Common myeloid progenitor, CD34-positive (primary cell): ENCODE measurements at regions not wholly inside any gene's neighbourhood (a gene's known extent, or its start where the extent isn't known, plus 50 kb on each side); places are given as distances from the start of the nearest gene placed in this dataset.

Source experiments
- CTCF ChIA-PET: fragments of 350-600 bp; sonication (Branson Sonifier 250); formaldehyde crosslinking; loops from one replicate; lab custom pipeline; 2021; ENCODE audit warnings: antibody characterized with exemption; lab: Charles Lee
- POLR2A ChIA-PET: fragments of 350-600 bp; sonication (Branson Sonifier 250); formaldehyde crosslinking; loops from one replicate; lab custom pipeline; 2021; ENCODE audit warnings: antibody characterized with exemption; lab: Charles Lee
- DNase-seq, 3 donors: peaks; one replicate each; pipeline versions ENCODE4 v3.0.0 to v3.0.0-alpha.2; 2013
- H3K27ac ChIP-seq, 2 experiments: 1 replicate in 1 of 2; 2 replicates in 1 of 2; pipeline ENCODE4 v1.7.0; 2013; ENCODE audit warnings: inconsistent platforms in 2 of 2, low read length in 2 of 2, mild to moderate bottlenecking in 2 of 2, low read depth in 1 of 2, moderate library complexity in 1 of 2; ENCODE audit not compliant: severe bottlenecking in 2 of 2, insufficient read depth in 1 of 2, poor library complexity in 1 of 2
- H3K27me3 ChIP-seq, 5 experiments: replicated peaks in 2 of 5; 1 replicate in 3 of 5; 2 replicates in 2 of 5; pipeline versions ENCODE4 v1.6.1 to v1.7.0; 2013; ENCODE audit warnings: low read length in 4 of 5, mild to moderate bottlenecking in 2 of 5, moderate library complexity in 2 of 5, inconsistent platforms in 1 of 5; ENCODE audit not compliant: insufficient read depth in 5 of 5, control insufficient read depth in 4 of 5
- H3K36me3 ChIP-seq, 4 experiments: 1 replicate in 2 of 4; 2 replicates in 2 of 4; pipeline versions ENCODE4 v1.6.1 to v1.7.0; 2013; ENCODE audit warnings: low read length in 3 of 4, control low read depth in 1 of 4, mild to moderate bottlenecking in 1 of 4; ENCODE audit not compliant: control insufficient read depth in 4 of 4, insufficient read depth in 4 of 4
- H3K4me1 ChIP-seq, 4 experiments: 1 replicate in 3 of 4; 2 replicates in 1 of 4; pipeline versions ENCODE4 v1.6.1 to v1.7.1; 2013; ENCODE audit warnings: low read length in 3 of 4, mild to moderate bottlenecking in 3 of 4, control low read depth in 1 of 4, inconsistent platforms in 1 of 4, moderate library complexity in 1 of 4; ENCODE audit not compliant: control insufficient read depth in 4 of 4, insufficient read depth in 4 of 4; ENCODE audit errors: control extremely low read depth in 1 of 4
- H3K4me3 ChIP-seq, 7 experiments: 1 replicate in 4 of 7; 2 replicates in 3 of 7; pipeline versions ENCODE4 v1.5.1 to v1.7.0; 2013; ENCODE audit warnings: mild to moderate bottlenecking in 7 of 7, low read length in 6 of 7, moderate library complexity in 6 of 7, inconsistent platforms in 2 of 7, low read depth in 2 of 7, control low read depth in 1 of 7; ENCODE audit not compliant: insufficient read depth in 4 of 7, control insufficient read depth in 1 of 7; ENCODE audit errors: extremely low read depth in 1 of 7
- H3K9me3 ChIP-seq, 5 experiments: 1 replicate in 4 of 5; 2 replicates in 1 of 5; pipeline versions ENCODE4 v1.6.1 to v1.7.1; 2013; ENCODE audit warnings: low read length in 4 of 5, mild to moderate bottlenecking in 2 of 5, inconsistent platforms in 1 of 5, low read depth in 1 of 5, moderate library complexity in 1 of 5; ENCODE audit not compliant: control insufficient read depth in 4 of 5, insufficient read depth in 2 of 5; ENCODE audit errors: control extremely low read depth in 1 of 5
- WGBS: methylation state at CpG from one replicate; pipeline ENCODE4 v1.1.5; 2013; ENCODE audit not compliant: insufficient coverage; 5-methylcytosine and 5-hydroxymethylcytosine counted together

DNA sequence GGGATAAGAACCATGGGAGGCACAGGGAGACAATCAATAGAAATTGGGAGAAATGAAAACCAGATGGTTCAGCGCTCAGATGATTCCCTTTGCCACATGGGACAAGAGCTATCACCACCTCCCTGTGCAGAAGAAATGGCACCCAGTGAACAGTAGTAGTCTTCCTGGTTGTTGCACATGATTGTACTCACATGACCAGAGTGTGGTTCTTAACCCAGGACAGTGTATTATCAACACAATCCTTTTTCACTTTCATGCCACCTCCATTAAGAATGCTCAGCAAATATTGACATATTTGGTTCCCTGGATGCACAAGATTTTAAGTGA, 149.0 kb upstream of the SH3BP4 start:
- no peak overlapping the region for H3K4me3 ChIP-seq
- 100% methylated on average over 1 of the region's 1 CpG for WGBS
- no peak overlapping the region for H3K27ac ChIP-seq
- DNase-seq, result no peak
- H3K27me3 ChIP-seq, result no peaks in the 10 kb centered on the region
- ChIA-PET POLR2A (no interaction called here), CTCF (no interaction called here)
- H3K9me3 ChIP-seq, result peaks cover 0 to 12% (median 8%) of the 10 kb centered on the region in 5 experiments
- H3K36me3 ChIP-seq, result no peaks in the 10 kb centered on the region
- H3K4me1 ChIP-seq, result peaks cover 0 to 3% (median 0%) of the 10 kb centered on the region in 4 experiments

DNA sequence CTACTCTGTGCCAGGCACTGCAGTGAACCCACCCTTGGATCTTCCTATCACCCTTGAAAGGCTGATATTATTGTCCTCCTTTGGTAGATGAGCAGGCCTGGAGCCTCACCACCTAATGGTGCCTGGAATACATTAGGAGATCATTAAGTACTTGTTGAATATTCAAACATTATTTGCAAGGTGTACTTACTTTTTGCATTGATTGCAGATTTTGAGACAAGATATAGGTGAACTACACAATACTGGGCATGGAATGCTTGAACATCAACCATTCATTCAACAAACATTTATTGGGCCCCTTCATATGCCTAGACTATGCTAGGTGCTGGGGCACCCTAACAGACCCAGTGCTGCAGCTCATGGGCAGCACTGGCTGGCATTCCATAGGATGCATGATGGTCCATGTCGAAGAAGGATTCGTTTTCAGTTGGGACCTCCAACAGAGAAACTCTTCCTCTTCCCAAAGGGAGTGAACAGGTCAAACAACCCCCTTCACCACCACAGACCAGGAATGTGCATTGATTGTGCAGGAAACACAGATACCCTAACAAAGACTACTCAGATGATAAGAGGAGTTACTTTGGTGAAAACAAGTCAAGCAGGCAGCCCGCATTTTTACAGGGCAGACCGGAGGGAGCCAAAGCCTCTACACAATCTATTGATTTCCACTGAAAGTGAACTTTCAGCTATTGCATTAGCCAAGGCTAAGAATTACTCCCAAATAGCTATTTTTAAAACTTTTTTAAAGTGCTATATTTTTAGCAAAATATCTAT, 149.6 kb upstream of the SH3BP4 start:
- no peak overlapping the region for H3K27ac ChIP-seq
- H3K4me1 ChIP-seq, result peaks cover 0 to 3% (median 0%) of the 10 kb centered on the region in 4 experiments
- no peak overlapping the region for H3K4me3 ChIP-seq
- POLR2A ChIA-PET, result no interaction called here
- CTCF ChIA-PET, result no interaction called here
- H3K36me3 ChIP-seq, result no peaks in the 10 kb centered on the region
- DNase-seq, result no peak
- H3K9me3 ChIP-seq, result peaks cover 0 to 11% (median 6%) of the 10 kb centered on the region in 5 experiments
- H3K27me3 ChIP-seq, result no peaks in the 10 kb centered on the region
- 100% methylated on average over 2 of the region's 4 CpGs for WGBS

DNA sequence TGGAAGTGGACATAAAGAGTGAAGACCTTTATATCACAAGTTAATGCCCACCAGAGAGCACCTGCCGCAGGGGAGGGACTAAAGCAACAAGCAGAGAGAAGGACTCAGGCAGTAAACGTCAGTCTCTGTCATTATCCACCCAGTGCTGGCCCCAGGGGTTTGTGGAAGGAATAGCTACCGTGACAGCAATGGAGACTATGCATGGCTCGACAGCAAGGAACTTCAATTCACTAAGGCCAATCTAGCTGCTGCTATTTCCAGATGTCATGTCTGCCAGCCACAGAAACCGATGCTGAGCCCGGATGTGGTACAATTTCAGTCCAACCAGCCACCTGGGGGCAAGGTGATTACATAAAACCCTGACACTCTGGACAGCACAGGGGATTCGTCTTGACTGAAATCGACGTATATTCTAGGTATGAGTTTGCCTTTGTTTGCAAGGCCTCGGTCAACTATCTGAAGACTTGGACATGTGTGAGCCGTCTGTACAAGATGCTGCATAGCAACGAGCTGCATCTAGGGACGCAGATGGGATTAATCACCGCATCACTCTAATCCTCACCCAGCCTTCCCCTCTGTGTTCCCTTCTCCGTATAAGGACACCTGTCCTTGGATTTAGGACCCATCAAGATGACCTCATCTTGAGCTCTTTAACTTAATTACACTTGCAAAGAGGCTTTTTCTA, 154.1 kb upstream of the SH3BP4 start:
- ChIA-PET POLR2A (no interaction called here), CTCF (no interaction called here)
- WGBS, result 92% methylated on average over 14 of the region's 15 CpGs
- no peak for DNase-seq
- Histone ChIP-seq H3K27me3 (no peaks in the 10 kb centered on the region), H3K4me3 (no peak overlapping the region), H3K27ac (no peak overlapping the region), H3K36me3 (no peaks in the 10 kb centered on the region), H3K4me1 (peaks cover 0 to 3% (median 0%) of the 10 kb centered on the region in 4 experiments), H3K9me3 (no peaks in the 10 kb centered on the region)

DNA sequence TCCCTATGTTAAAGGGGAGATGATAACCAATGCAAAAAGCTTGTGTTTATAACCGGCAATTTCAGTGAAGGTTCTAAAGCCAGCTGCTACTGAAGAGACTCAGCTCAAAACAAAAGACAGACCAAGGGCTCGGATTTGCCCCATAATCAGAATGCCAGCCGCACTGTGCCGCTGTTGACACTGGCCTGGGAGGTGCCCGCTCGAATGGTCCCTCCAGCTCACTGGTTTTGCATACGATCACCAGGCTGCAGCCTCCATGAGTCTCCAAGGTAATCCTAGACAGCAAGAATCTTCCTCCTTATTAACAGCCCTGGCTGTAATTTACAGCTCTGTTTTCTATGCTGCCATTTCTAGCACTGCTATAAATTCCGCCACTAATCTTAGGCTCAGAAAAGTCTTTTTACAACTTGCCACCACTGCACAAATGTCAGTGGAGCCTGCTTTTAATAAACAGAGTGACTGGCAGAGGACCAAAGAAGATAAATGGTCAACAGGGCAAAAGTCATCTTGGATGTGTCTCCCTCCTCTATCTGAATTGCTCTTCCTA, 155.7 kb upstream of the SH3BP4 start:
- no peak for DNase-seq
- no peaks in the 10 kb centered on the region for H3K27me3 ChIP-seq
- WGBS, result 90% methylated on average over 8 of the region's 8 CpGs
- H3K4me3 ChIP-seq, result no peak overlapping the region
- no peak overlapping the region for H3K27ac ChIP-seq
- H3K4me1 ChIP-seq, result peaks cover 0 to 3% (median 0%) of the 10 kb centered on the region in 4 experiments
- H3K36me3 ChIP-seq, result no peaks in the 10 kb centered on the region
- H3K9me3 ChIP-seq, result no peaks in the 10 kb centered on the region
- CTCF ChIA-PET, result no interaction called here
- POLR2A ChIA-PET, result no interaction called here

DNA sequence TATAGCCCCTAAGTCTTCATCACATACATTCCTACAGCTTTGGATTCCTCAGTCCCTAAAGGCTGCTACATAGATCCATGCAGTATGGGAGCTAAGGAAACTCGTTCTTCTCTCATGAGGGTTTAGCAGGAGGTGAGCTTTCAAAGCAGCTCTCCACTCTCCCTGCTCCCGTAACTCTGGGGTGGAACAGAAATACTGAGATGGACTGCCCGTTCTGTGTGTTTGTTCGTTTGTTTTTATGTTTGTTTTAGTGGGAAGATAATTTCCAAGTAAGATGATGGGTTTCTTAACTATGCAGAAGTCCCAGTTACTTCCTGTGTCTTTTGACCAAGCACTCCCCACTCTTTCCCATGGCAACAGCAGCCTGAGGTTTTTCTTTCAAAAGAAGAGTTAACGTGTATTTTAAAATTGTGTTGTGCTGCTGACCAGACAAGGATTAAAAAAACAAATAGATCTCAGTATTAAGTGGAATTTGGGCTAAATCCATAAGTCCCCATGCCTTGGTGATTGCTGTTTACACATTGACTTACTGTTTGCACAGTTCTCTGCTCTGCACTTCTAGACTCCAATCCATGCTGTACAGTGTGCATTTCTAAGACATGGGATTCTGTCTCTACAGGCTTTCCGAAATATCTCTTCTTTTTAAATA, 156.4 kb upstream of the SH3BP4 start:
- ChIA-PET POLR2A (no interaction called here), CTCF (no interaction called here)
- DNase-seq, result no peak
- Histone ChIP-seq H3K36me3 (no peaks in the 10 kb centered on the region), H3K4me1 (peaks cover 0 to 3% (median 0%) of the 10 kb centered on the region in 4 experiments), H3K4me3 (no peak overlapping the region), H3K27me3 (no peaks in the 10 kb centered on the region), H3K27ac (no peak overlapping the region), H3K9me3 (no peaks in the 10 kb centered on the region)
- WGBS, result 67% methylated on average over 1 of the region's 6 CpGs

DNA sequence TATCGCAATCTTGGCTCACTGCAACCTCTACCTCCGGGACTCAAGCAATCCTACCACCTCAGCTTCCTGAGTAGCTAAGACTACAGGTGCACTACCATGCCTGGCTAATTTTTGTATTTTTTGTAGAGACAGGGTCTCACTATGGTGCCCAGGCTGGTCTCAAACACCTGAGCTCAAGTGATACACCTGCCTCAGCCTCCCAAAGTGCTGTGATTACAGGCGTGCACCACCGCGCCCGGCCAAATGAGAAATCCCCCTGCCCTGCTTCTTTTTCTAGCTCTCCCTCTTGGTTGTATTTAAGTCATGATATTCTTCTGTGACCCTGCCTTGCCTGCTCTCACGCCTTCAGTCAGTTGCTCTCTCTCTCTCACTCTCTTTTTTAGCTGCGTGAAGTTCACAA, 157.0 kb upstream of the SH3BP4 start:
- CTCF ChIA-PET, result no interaction called here
- Histone ChIP-seq H3K4me1 (peaks cover 0 to 3% (median 0%) of the 10 kb centered on the region in 4 experiments), H3K9me3 (no peaks in the 10 kb centered on the region), H3K4me3 (no peak overlapping the region), H3K36me3 (no peaks in the 10 kb centered on the region), H3K27me3 (no peaks in the 10 kb centered on the region), H3K27ac (no peak overlapping the region)
- 98% methylated on average over 7 of the region's 8 CpGs for WGBS
- POLR2A ChIA-PET, result no interaction called here
- DNase-seq, result no peak
